GM12878 (cell line): ENCODE measurements at regions not wholly inside any gene's neighbourhood (a gene's known extent, or its start where the extent isn't known, plus 50 kb on each side); places are given as distances from the start of the nearest gene placed in this dataset.

Source experiments
- ASH2L ChIP-seq: fragments of 300-600, 200-600 bp; sonication (generic); IDR thresholded peaks from 2 replicates; pipeline ENCODE4 v1.6.1; 2017; ENCODE audit warnings: low read depth, mild to moderate bottlenecking, borderline replicate concordance
- ATF7 ChIP-seq: fragments of 450-650 bp; IDR thresholded peaks from 2 replicates; pipeline ENCODE4 v1.6.1; 2016; ENCODE audit warnings: low read depth, mild to moderate bottlenecking
- BCL11A ChIP-seq: IDR thresholded peaks from 2 replicates; pipeline ENCODE4 v1.6.1; 2011; ENCODE audit warnings: low read depth, low read length
- ESRRA ChIP-seq: IDR thresholded peaks from 2 replicates; pipeline ENCODE4 v1.6.1; 2012; ENCODE audit warnings: mild to moderate bottlenecking, low read length, improper control_type of control experiment
- HSF1 ChIP-seq: fragments of 150-350 bp; IDR thresholded peaks from 2 replicates; pipeline ENCODE4 v1.6.1; 2014; ENCODE audit warnings: mild to moderate bottlenecking, low read depth, low read length
- KAT2A ChIP-seq: conservative IDR thresholded peaks from 2 replicates; pipeline ENCODE4 v1.6.1; 2011; ENCODE audit warnings: low read depth, low read length; ENCODE audit not compliant: control insufficient read depth
- KLF5 ChIP-seq: fragments of 450-650 bp; IDR thresholded peaks from 2 replicates; pipeline ENCODE4 v1.6.1; 2014; ENCODE audit warnings: mild to moderate bottlenecking; ENCODE audit not compliant: partially characterized antibody
- NFIC ChIP-seq: IDR thresholded peaks from 2 replicates; pipeline ENCODE4 v1.6.1; 2012; ENCODE audit warnings: low read depth, mild to moderate bottlenecking, inconsistent platforms, low read length, moderate library complexity
- PAX8 ChIP-seq: fragments of 450-650 bp; IDR thresholded peaks from 2 replicates; pipeline ENCODE4 v1.6.1; 2017; ENCODE audit warnings: mild to moderate bottlenecking, moderate library complexity
- RAD21 ChIP-seq: IDR thresholded peaks from 2 replicates; pipeline ENCODE4 v1.6.1; 2011; ENCODE audit warnings: mild to moderate bottlenecking, low read depth, low read length, moderate library complexity; ENCODE audit not compliant: insufficient read depth
- RELB ChIP-seq: fragments of 450-650 bp; IDR thresholded peaks from 2 replicates; pipeline ENCODE4 v1.6.1; 2017; ENCODE audit warnings: low read depth, mild to moderate bottlenecking, moderate library complexity
- SMAD5 ChIP-seq: IDR thresholded peaks from 2 replicates; pipeline ENCODE4 v1.6.1; 2016; ENCODE audit warnings: antibody characterized with exemption, low read depth
- SREBF2 ChIP-seq: IDR thresholded peaks from 2 replicates; pipeline ENCODE4 v1.6.1; 2012; ENCODE audit warnings: mild to moderate bottlenecking, low read length
- TF ChIP-seq, protein P1 (sequence below): fragments of 450-650 bp; IDR thresholded peaks from 2 replicates; pipeline ENCODE4 v1.6.1; 2017; ENCODE audit warnings: mild to moderate bottlenecking, low read depth, inconsistent platforms; ENCODE audit not compliant: poor library complexity, severe bottlenecking

GRCh38 chr2:7609556-7609955, 692.3 kb downstream of the RNF144A start (continued):
- no peak for TF ChIP-seq HSF1
- TF ChIP-seq NFIC: no peak
- TF ChIP-seq ATF7: no peak
- no peak for TF ChIP-seq SREBF2
- TF ChIP-seq ESRRA: no peak
- no peak for TF ChIP-seq PAX8
- TF ChIP-seq, protein P1, sequence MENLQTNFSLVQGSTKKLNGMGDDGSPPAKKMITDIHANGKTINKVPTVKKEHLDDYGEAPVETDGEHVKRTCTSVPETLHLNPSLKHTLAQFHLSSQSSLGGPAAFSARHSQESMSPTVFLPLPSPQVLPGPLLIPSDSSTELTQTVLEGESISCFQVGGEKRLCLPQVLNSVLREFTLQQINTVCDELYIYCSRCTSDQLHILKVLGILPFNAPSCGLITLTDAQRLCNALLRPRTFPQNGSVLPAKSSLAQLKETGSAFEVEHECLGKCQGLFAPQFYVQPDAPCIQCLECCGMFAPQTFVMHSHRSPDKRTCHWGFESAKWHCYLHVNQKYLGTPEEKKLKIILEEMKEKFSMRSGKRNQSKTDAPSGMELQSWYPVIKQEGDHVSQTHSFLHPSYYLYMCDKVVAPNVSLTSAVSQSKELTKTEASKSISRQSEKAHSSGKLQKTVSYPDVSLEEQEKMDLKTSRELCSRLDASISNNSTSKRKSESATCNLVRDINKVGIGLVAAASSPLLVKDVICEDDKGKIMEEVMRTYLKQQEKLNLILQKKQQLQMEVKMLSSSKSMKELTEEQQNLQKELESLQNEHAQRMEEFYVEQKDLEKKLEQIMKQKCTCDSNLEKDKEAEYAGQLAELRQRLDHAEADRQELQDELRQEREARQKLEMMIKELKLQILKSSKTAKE: no peak
- no peak for TF ChIP-seq KAT2A
- no peak for TF ChIP-seq RELB
- TF ChIP-seq BCL11A: 0 out of 2 replicates have a peak, but pooled peaks have one; percentile 26
- TF ChIP-seq ASH2L: no peak
- TF ChIP-seq RAD21: no peak
- TF ChIP-seq KLF5: no peak
- no peak for TF ChIP-seq SMAD5
